ENCODE measurements at regions not wholly inside any gene's neighbourhood (a gene's known extent, or its start where the extent isn't known, plus 50 kb on each side); places are given as distances from the start of the nearest gene placed in this dataset.

- DNase-seq (ENCODE audit: low read depth in 2 of 2), result no peak
These were observed 507.6 kb upstream of the LARGE1 start for GRCh38 chr22:34427841-34428240.

GRCh38 chr22:34429314-34429713, 509.0 kb upstream of the LARGE1 start:
- DNase-seq (ENCODE audit: low read depth in 2 of 2), result no peak

- DNase-seq (ENCODE audit: low read depth in 2 of 2), result no peak
These were observed 510.1 kb upstream of the LARGE1 start for GRCh38 chr22:34430386-34430785.

- DNase-seq (ENCODE audit: low read depth in 2 of 2), result no peak
These were observed 514.1 kb upstream of the LARGE1 start for GRCh38 chr22:34434371-34434770.

- DNase-seq (ENCODE audit: low read depth in 2 of 2), result no peak
These were observed 516.9 kb upstream of the LARGE1 start for GRCh38 chr22:34437140-34437539.

GRCh38 chr22:34454598-34454997, 534.3 kb upstream of the LARGE1 start:
- no peak for DNase-seq (ENCODE audit: low read depth in 2 of 2)

GRCh38 chr22:34462795-34463194, 542.5 kb upstream of the LARGE1 start:
- no peak for DNase-seq (ENCODE audit: low read depth in 2 of 2)

GRCh38 chr22:34475886-34476285, 555.6 kb upstream of the LARGE1 start:
- no peak for DNase-seq (ENCODE audit: low read depth in 2 of 2)

- DNase-seq (ENCODE audit: low read depth in 2 of 2), result no peak
These were observed 556.5 kb upstream of the LARGE1 start for GRCh38 chr22:34476762-34477161.

- no peak for DNase-seq (ENCODE audit: low read depth in 2 of 2)
These were observed 560.8 kb upstream of the LARGE1 start for GRCh38 chr22:34481090-34481489.

GRCh38 chr22:34486381-34486780, 566.1 kb upstream of the LARGE1 start:
- DNase-seq (ENCODE audit: low read depth in 2 of 2), result no peak

GRCh38 chr22:34489861-34490260, 569.6 kb upstream of the LARGE1 start:
- DNase-seq (ENCODE audit: low read depth in 2 of 2), result no peak

GRCh38 chr22:34490886-34491285, 570.6 kb upstream of the LARGE1 start:
- DNase-seq (ENCODE audit: low read depth in 2 of 2), result no peak

- no peak for DNase-seq (ENCODE audit: low read depth in 2 of 2)
These were observed 572.5 kb upstream of the ISX start for GRCh38 chr22:34493486-34493885.

GRCh38 chr22:34501366-34501965, 564.5 kb upstream of the ISX start:
- no peak for DNase-seq (ENCODE audit: low read depth in 2 of 2)

- DNase-seq (ENCODE audit: low read depth in 2 of 2), result no peak
These were observed 563.1 kb upstream of the ISX start for GRCh38 chr22:34502821-34503220.

GRCh38 chr22:34508797-34509196, 557.2 kb upstream of the ISX start:
- DNase-seq (ENCODE audit: low read depth in 2 of 2), result no peak

- DNase-seq (ENCODE audit: low read depth in 2 of 2), result no peak
These were observed 539.3 kb upstream of the ISX start for GRCh38 chr22:34526681-34527080.

- no peak for DNase-seq (ENCODE audit: low read depth in 2 of 2)
These were observed 531.9 kb upstream of the ISX start for GRCh38 chr22:34534101-34534500.

GRCh38 chr22:34567367-34567766, 498.6 kb upstream of the ISX start:
- DNase-seq (ENCODE audit: low read depth in 2 of 2), result no peak

GRCh38 chr22:34570408-34570807, 495.6 kb upstream of the ISX start:
- no peak for DNase-seq (ENCODE audit: low read depth in 2 of 2)

- DNase-seq (ENCODE audit: low read depth in 2 of 2), result no peak
These were observed 486.4 kb upstream of the ISX start for GRCh38 chr22:34579519-34579918.

- DNase-seq (ENCODE audit: low read depth in 2 of 2), result no peak
These were observed 478.3 kb upstream of the ISX start for GRCh38 chr22:34587357-34588356.

Measured in stimulated activated CD4-positive, alpha-beta T cell treated with anti-CD3 and anti-CD28 coated beads, Interleukin-4, amount 100 ng/mL, for 48 hours (primary cell).